ENCODE measurements at regions not wholly inside any gene's neighbourhood (a gene's known extent, or its start where the extent isn't known, plus 50 kb on each side); places are given as distances from the start of the nearest gene placed in this dataset.

DNA sequence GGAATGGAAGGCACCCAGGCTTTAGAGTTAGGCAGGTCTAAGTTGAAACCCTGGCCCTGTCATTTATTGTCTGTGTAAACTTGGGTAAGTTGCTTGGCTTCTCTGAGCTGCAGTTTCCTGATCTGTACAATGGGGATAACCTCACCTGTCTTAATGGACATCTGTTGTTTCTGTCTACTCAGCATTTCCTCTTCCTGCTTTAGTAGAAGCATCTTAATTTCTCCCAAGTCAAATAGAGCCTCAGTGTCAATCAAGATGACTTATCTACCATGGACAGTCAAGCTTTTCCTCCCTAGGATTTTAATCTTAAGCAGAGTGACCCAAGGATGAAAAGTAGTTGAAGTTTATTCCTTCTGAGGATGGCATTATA, 119.7 kb downstream of the FZD1 start:
- TF ChIP-seq CTCF (IDR thresholded peaks at IDR 0.05; ENCODE audit: low read length), result no peak
- no peak for TF ChIP-seq EZH2 (IDR thresholded peaks at IDR 0.05; ENCODE audit: borderline replicate concordance, low read length)

Measured in OCI-LY1 (cell line).